GM21723 (cell line): ENCODE measurements at regions not wholly inside any gene's neighbourhood (a gene's known extent, or its start where the extent isn't known, plus 50 kb on each side); places are given as distances from the start of the nearest gene placed in this dataset.

Experiments used
- ATAC-seq: cut with Tn5 transposase; IDR thresholded peaks from one replicate; pipeline ENCODE4 v1.9.1; 2021; ENCODE audit warnings: mild to moderate bottlenecking, moderate library complexity; ENCODE audit not compliant: unreplicated experiment

DNA sequence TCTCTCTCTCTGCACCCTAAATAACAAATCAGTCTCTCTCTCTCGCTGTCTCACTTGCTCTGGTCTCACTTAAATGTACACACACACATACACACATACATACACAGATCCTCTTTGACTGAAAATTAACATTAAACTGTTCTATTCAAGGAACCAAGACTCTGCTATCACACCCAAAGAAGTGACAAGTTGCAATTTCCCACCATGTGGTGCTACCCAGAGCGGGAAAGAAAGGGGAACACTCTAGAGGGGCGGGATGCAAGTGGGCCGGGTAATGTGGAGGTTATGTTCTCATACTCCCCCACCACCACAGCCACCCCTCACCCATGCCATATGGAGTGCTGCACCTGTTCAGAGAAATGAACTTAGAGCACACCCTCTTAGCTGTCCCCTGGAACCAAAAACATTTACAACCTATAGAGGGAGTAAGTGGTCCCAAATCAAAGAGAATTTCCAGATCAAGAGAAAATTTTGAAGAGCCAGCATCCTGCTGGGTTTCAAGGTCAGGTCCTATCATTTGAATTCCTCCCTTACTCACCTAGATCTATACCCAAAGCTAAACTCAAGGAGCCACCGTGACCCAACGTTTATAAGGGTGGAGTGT is 319.4 kb downstream of the BRINP2 start:
- no peak for ATAC-seq

- no peak for ATAC-seq
Measured at GRCh38 chr1:177488722-177489121, 318.0 kb downstream of the BRINP2 start.

DNA sequence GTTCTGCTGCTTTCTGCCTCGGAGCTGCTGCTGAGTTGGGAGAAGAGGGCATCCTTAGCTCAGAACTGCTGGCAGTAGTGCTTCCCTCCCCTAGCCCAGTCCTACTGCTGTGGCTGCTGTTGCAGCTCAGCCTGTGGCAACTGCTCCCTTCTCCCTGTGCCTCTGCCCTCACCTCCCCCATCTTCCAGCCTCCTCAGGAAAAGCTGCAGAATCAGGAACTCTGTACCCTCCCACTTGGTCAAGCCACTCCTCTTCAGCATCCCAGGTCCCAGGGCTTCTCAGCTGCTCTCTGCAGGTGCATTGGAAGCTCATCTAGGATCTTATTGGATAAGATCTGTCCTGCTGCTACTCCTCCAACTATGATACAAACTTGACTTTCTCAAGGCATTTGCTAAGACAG is 316.7 kb downstream of the BRINP2 start:
- no peak for ATAC-seq

- no peak for ATAC-seq
Measured at GRCh38 chr1:177480741-177481305, 310.1 kb downstream of the BRINP2 start.

DNA sequence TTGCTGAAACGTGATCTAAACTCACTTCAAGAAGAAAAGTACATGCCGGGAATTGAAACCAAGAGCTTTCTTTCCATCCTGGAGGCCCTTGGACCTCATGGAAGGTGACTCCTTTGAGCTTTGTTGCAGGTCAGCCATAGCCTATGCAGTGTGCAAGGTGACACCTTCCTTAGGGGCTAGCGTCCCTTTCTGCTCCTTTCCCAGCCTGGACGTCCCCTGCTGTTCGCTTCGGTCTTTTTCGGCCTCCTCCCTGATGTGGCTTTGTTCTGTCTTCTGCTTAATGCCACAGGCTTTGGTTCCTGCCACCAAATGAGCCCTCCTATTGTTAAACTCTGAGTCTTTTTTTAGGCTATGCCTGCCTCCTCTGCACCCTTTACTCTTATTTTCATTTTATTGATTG is 308.8 kb downstream of the BRINP2 start:
- no peak for ATAC-seq

DNA sequence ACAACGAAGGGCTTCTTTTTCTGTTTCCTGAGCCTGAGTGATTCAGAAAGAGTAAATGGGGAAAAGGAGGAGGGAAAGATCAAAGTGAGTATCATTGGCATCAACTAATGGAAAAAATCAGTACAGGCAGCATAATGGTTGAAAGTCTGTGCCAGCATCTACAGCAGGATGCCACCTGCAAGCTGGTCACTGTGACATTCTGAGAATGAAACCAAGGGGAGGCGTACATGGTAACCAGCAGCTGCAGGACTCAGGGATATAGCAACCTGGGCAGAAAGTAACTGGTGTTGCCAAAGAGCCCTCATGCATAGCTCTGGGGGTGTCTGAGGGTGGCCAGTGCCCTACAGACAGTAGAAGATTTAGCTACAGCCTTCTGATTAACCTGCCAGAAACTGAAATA is 305.9 kb downstream of the BRINP2 start:
- ATAC-seq = no peak

GRCh38 chr1:177472567-177472966 is 301.8 kb downstream of the BRINP2 start:
- ATAC-seq = no peak

DNA sequence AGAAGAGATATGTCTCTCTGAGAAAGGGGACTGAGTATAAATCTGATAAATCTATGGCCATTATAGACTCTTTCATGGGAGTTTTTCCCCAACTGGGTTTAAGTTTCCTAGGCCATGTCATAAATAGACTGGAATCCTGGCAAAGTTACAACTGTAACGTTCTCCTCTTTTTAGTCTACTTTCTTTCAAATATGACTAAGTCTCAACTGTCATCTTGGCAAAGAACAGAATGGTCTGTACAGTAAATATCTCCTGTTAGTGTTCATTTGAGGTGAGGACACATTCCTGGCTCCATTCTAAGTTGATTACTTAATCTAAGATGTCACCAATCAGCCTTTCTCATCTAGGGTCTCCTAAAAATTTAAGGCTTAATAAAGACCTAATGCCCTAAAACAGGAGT is 300.5 kb downstream of the BRINP2 start:
- no peak for ATAC-seq

- no peak for ATAC-seq
Measured at GRCh38 chr1:177469519-177469918, 298.8 kb downstream of the BRINP2 start.

GRCh38 chr1:177466286-177466685 is 295.5 kb downstream of the BRINP2 start:
- ATAC-seq = no peak

DNA sequence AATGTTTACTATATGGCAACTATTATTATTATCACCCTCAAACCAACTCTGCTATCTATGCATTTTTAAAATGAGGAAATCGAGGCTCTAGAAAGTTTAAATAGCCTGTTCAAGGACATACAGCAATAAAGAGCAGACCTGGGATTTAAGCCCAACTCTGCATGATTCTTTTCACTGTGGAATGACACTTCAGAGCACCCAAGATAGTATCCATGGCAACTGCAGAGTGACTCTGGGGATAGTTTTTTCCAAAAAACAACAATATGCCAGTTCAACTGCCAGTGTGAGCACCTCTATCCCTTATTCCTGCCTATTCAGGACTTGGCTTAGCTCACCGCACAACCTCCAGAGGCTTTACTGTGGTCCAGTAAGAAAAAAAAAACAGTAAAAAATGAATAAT is 293.9 kb downstream of the BRINP2 start:
- ATAC-seq = no peak

DNA sequence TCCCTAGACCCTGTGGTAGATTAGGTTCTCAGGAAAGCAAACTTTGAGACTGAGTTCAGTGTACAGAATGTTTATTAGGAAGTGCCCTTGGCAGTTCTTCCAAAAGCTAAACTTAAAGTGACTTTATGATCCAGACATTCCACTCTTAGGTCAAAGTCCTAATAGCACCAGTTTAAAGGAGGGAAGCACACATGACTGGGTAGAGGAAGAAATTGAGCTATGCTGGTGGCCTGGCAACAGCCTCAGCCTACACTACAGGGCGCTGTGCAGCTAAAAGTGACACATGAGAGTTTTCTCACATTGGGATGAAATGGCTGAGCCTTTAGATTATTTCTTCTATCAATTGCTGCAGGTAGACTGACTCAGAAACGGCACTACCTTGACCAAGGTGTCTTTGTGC is 280.4 kb downstream of the BRINP2 start:
- ATAC-seq = no peak

DNA sequence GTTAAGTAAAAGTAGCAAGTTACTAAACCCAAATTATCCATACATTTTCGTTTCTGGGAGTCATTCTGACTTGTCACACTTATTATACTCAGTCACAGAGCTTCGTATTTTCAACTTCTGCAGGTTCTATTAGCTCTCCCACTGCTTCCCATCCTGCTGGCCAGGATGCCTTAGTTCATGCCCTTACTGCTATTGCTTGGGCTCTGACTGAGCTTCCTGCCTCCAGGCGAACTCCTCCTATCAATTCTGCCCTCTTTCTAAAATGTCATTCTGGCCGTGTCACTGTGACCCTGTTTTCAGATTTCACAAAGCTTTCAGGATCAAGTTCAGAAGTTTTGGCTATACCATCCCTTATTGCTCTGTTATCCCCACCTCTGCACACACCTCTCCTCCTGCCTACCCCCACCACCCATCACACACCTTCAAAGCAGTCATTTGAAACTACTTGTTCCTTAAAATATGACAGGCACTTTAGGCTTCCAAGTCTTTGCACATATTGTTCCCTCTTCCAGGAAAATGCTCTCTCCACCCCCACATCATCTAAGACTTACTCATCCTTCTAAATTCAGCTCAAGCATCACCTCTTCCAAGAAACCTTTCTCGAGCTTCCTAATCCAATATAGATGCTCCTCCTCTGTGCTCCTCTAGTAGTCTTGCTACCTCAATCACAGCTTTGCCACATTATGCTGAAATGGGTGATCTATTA is 278.0 kb downstream of the BRINP2 start:
- ATAC-seq = no peak

- no peak for ATAC-seq
Measured at GRCh38 chr1:177448036-177448615, 277.4 kb downstream of the BRINP2 start.

- ATAC-seq = no peak
Measured at GRCh38 chr1:177444997-177445746, 274.4 kb downstream of the BRINP2 start.

DNA sequence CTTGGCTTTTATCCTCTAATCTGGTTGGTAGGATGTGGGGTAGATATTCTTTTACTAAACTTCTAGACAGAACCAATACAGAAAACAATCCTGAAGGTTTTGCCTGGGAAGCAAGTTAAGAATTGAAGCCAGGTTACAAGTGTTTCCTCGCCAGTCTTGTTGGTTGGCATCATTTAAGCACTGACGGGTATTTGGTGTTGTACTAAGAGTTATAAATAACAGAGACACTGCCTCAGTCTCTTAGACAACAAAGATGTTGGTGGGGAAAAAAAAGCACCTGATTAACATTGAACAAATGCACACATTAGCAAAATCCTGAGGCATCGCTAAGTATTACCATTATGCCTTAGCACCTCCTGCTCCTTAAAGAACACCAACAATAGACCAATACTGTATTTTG is 272.2 kb downstream of the BRINP2 start:
- no peak for ATAC-seq

GRCh38 chr1:177442584-177442983 is 271.8 kb downstream of the BRINP2 start:
- ATAC-seq = no peak

GRCh38 chr1:177441281-177441680 is 270.5 kb downstream of the BRINP2 start:
- no peak for ATAC-seq

- ATAC-seq = no peak
Measured at GRCh38 chr1:177440821-177441220, 270.1 kb downstream of the BRINP2 start.

DNA sequence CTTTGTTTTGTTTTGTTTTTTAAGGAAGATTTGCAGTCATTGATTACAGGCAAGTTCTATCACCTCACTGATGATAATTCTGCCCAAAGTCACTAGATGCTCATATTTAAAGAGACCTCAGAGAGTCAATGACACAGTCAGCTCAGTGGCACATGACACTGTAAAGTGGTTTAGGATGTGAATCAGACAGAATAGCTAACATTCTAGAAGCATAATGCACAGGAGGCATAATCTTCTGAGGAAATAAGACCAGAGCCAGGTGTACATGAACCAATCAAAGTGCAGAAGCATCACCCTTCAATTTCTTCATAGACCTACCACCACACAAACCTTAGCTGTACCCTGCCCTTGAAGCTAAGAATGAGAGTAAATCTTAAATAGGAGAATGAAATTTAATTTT is 268.5 kb downstream of the BRINP2 start:
- ATAC-seq = no peak

DNA sequence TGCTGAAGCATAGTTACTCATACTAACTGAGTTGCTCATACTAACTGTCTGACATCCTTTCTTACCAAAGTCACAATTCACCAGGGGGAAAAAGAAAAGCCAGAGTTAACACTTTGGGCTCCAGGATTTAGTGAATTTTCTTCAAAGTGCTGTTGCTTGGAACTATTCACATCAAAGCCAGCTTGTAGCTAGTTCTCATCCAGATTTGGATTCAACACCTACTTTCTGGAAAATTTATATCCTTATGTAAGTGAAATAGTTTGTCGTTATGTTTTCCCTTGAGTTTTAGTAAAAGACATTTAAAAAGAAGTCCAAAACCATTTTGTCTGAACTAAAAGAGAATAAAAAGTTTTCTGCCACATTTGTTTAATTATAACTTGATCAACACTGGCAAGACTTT is 264.6 kb downstream of the BRINP2 start:
- no peak for ATAC-seq
